Astrocyte (in vitro differentiated cells and primary cell): ENCODE measurements at regions not wholly inside any gene's neighbourhood (a gene's known extent, or its start where the extent isn't known, plus 50 kb on each side); places are given as distances from the start of the nearest gene placed in this dataset.
A peak's percentile ranks its signal among the peaks of the same experiment; 100 is the strongest.
"Not testable (repeated sequence)": the region's sequence is repeated elsewhere in the genome, so short reads cannot be mapped to it uniquely, and the experiment has no call there.

Source experiments
- DNase-seq: peaks from one replicate; pipeline ENCODE4 v3.0.0-alpha.2; 2010; ENCODE audit warnings: low read depth
- FAIRE-seq: peaks from 2 replicates; lab custom pipeline; 2011; peaks lifted over from hg19 to GRCh38; lab: Jason Lieb, UNC
- H2AFZ ChIP-seq: 2 replicates; pipeline ENCODE4 v1.6.0; 2012; ENCODE audit warnings: low read depth, low read length, inconsistent platforms
- H3K27ac ChIP-seq: 2 replicates; pipeline ENCODE4 v1.5.1; 2011; ENCODE audit warnings: low read depth, low read length, inconsistent platforms
- H3K27me3 ChIP-seq: 2 replicates; pipeline ENCODE4 v1.6.0; 2011; ENCODE audit warnings: low read length, inconsistent platforms; ENCODE audit not compliant: insufficient read depth
- H3K36me3 ChIP-seq: 2 replicates; pipeline ENCODE4 v1.5.1; 2011; ENCODE audit warnings: low read length, inconsistent platforms; ENCODE audit not compliant: insufficient read depth
- H3K4me1 ChIP-seq: 2 replicates; pipeline ENCODE4 v1.5.1; 2011; ENCODE audit warnings: low read length, inconsistent platforms; ENCODE audit not compliant: insufficient read depth
- H3K4me2 ChIP-seq: 2 replicates; pipeline ENCODE4 v1.6.0; 2012; ENCODE audit warnings: low read length, inconsistent platforms
- H3K4me3 ChIP-seq: 2 replicates; pipeline ENCODE4 v1.5.1; 2011; ENCODE audit warnings: low read depth, mild to moderate bottlenecking, low read length, inconsistent platforms; ENCODE audit not compliant: insufficient read depth
- H3K79me2 ChIP-seq: 2 replicates; pipeline ENCODE4 v1.6.0; 2012; ENCODE audit warnings: mild to moderate bottlenecking, low read length, inconsistent platforms; ENCODE audit not compliant: insufficient read depth
- H3K9ac ChIP-seq: 2 replicates; pipeline ENCODE4 v1.6.0; 2012; ENCODE audit warnings: mild to moderate bottlenecking, low read length, inconsistent platforms
- H3K9me3 ChIP-seq: 2 replicates; pipeline ENCODE4 v1.5.1; 2012; ENCODE audit warnings: low read depth, mild to moderate bottlenecking, low read length, inconsistent platforms; ENCODE audit not compliant: insufficient read depth
- H4K20me1 ChIP-seq: 2 replicates; pipeline ENCODE4 v1.6.0; 2012; ENCODE audit warnings: low read length, inconsistent platforms; ENCODE audit not compliant: insufficient read depth
- H3K27ac Mint-ChIP-seq: one replicate; pipeline ENCODE4 v1.8.0; 2021; ENCODE audit warnings: mild to moderate bottlenecking, mixed read lengths; ENCODE audit not compliant: unreplicated experiment
- H3K27me3 Mint-ChIP-seq: one replicate; pipeline ENCODE4 v1.8.0; 2021; ENCODE audit warnings: low read depth, mixed read lengths; ENCODE audit not compliant: unreplicated experiment
- H3K36me3 Mint-ChIP-seq: one replicate; pipeline ENCODE4 v1.8.0; 2021; ENCODE audit warnings: low read depth, mixed read lengths; ENCODE audit not compliant: unreplicated experiment
- H3K4me1 Mint-ChIP-seq: one replicate; pipeline ENCODE4 v1.8.0; 2021; ENCODE audit warnings: low read depth, mixed read lengths; ENCODE audit not compliant: unreplicated experiment
- H3K4me3 Mint-ChIP-seq: one replicate; pipeline ENCODE4 v1.8.0; 2021; ENCODE audit warnings: mild to moderate bottlenecking, moderate library complexity, mixed read lengths; ENCODE audit not compliant: unreplicated experiment
- H3K9me3 Mint-ChIP-seq: one replicate; pipeline ENCODE4 v1.8.0; 2021; ENCODE audit warnings: mild to moderate bottlenecking, mixed read lengths; ENCODE audit not compliant: unreplicated experiment
- EZH2 ChIP-seq: IDR thresholded peaks from 2 replicates; pipeline ENCODE4 v1.6.1; 2012; ENCODE audit warnings: mild to moderate bottlenecking, low read length, inconsistent platforms; ENCODE audit not compliant: insufficient read depth
- TF ChIP-seq, protein P1 (sequence below): IDR thresholded peaks from 2 replicates; pipeline ENCODE4 v1.5.1; 2011; ENCODE audit warnings: low read depth, mild to moderate bottlenecking, inconsistent platforms, low read length, moderate library complexity; ENCODE audit not compliant: insufficient read depth

DNA sequence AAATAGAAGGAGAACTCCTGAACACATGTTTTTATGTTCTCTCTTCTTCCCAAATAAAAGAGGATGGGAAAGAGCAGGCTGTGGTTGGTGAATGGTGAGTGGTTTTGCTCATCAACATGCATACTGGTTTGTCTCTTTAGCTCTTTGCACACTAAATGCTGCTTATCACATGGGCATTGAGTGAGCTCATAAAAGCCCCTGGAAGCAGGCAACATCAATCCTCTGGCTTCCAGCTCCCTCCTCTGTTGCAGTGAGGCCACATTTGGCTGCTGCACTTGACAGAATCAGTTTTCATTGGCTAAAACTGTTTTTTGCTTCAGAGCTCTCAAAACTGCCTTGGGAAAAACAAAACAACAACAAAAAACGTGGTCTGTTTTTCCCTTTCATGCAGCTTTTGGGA lies 1308.2 kb upstream of the NRXN1 start:
- Mint-ChIP-seq H3K9me3 (no peaks in the 10 kb centered on the region), H3K27ac (no peak overlapping the region), H3K27me3 (no peaks in the 10 kb centered on the region), H3K4me1 (no peaks in the 10 kb centered on the region), H3K36me3 (no peaks in the 10 kb centered on the region), H3K4me3 (no peak overlapping the region)
- Histone ChIP-seq H3K27ac (no peak overlapping the region), H3K9me3 (no peaks in the 10 kb centered on the region), H3K4me2 (no peak overlapping the region), H3K27me3 (no peaks in the 10 kb centered on the region), H3K4me1 (no peaks in the 10 kb centered on the region), H3K4me3 (no peak overlapping the region), H4K20me1 (no peaks in the 10 kb centered on the region), H3K36me3 (no peaks in the 10 kb centered on the region), H3K9ac (no peak overlapping the region), H3K79me2 (no peaks in the 10 kb centered on the region), H2AFZ (no peak overlapping the region)
- DNase-seq (peak; percentile 6), FAIRE-seq (no peak)
- TF ChIP-seq EZH2 = no peak
- TF ChIP-seq, protein P1, sequence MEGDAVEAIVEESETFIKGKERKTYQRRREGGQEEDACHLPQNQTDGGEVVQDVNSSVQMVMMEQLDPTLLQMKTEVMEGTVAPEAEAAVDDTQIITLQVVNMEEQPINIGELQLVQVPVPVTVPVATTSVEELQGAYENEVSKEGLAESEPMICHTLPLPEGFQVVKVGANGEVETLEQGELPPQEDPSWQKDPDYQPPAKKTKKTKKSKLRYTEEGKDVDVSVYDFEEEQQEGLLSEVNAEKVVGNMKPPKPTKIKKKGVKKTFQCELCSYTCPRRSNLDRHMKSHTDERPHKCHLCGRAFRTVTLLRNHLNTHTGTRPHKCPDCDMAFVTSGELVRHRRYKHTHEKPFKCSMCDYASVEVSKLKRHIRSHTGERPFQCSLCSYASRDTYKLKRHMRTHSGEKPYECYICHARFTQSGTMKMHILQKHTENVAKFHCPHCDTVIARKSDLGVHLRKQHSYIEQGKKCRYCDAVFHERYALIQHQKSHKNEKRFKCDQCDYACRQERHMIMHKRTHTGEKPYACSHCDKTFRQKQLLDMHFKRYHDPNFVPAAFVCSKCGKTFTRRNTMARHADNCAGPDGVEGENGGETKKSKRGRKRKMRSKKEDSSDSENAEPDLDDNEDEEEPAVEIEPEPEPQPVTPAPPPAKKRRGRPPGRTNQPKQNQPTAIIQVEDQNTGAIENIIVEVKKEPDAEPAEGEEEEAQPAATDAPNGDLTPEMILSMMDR = no peak

DNA sequence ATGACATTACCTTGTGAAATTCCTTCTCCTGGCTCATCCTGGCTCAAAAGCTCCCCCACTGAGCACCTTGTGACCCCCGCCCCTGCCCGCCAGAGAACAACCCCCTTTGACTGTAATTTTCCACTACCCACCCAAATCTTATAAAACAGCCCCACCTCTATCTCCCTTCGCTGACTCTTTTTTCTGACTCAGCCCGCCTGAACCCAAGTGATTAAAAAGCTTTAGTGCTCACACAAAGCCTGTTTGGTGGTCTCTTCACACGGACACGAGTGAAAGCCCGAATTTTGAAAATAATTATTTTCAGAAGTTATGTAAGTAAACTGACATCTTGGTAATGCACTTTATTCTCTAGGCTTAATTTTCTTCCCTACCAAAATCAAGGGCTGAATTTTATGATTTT lies 1305.9 kb upstream of the NRXN1 start:
- FAIRE-seq, H3K27ac Mint-ChIP-seq, H4K20me1 ChIP-seq, H3K4me3 Mint-ChIP-seq, H3K36me3 Mint-ChIP-seq, DNase-seq, H3K4me3 ChIP-seq, H3K9ac ChIP-seq, H3K4me1 ChIP-seq, H3K27ac ChIP-seq, H3K27me3 ChIP-seq, H3K4me2 ChIP-seq, H2AFZ ChIP-seq, H3K27me3 Mint-ChIP-seq, H3K4me1 Mint-ChIP-seq, H3K9me3 ChIP-seq, H3K36me3 ChIP-seq, H3K9me3 Mint-ChIP-seq, H3K79me2 ChIP-seq: not testable (repeated sequence)

DNA sequence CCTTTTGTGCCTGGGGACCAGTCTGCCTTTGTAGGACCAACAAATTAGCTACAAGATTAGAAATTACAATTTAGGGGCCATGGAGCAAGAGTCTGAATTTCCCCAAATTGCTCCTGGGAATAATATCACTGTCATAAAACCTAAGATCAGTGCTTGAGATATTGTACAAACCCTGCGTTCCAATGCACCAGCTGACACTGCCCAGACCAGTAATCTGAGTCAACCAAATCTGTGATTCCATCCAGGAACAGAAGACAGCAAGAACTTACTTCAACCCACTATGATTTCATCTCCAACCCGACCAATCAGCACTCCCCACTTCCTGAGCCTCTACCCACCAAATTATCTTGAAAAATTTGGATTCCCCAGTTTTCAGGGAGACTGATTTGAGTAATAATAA lies 1305.0 kb upstream of the NRXN1 start:
- Histone ChIP-seq H2AFZ (no peak overlapping the region), H3K4me1 (no peaks in the 10 kb centered on the region), H3K27me3 (no peaks in the 10 kb centered on the region), H3K36me3 (no peaks in the 10 kb centered on the region), H3K27ac (no peak overlapping the region), H3K4me3 (no peak overlapping the region), H4K20me1 (no peaks in the 10 kb centered on the region), H3K9ac (no peak overlapping the region), H3K79me2 (no peaks in the 10 kb centered on the region), H3K9me3 (no peaks in the 10 kb centered on the region), H3K4me2 (no peak overlapping the region)
- no peaks in the 10 kb centered on the region for H3K4me1 Mint-ChIP-seq
- H3K27me3 Mint-ChIP-seq = no peaks in the 10 kb centered on the region
- no peaks in the 10 kb centered on the region for H3K36me3 Mint-ChIP-seq
- no peak overlapping the region for H3K27ac Mint-ChIP-seq
- no peaks in the 10 kb centered on the region for H3K9me3 Mint-ChIP-seq
- DNase-seq (no peak), FAIRE-seq (no peak)
- TF ChIP-seq, protein P1 = no peak
- TF ChIP-seq EZH2 = no peak
- H3K4me3 Mint-ChIP-seq = no peak overlapping the region
